ENCODE measurements at regions not wholly inside any gene's neighbourhood (a gene's known extent, or its start where the extent isn't known, plus 50 kb on each side); places are given as distances from the start of the nearest gene placed in this dataset.

DNA sequence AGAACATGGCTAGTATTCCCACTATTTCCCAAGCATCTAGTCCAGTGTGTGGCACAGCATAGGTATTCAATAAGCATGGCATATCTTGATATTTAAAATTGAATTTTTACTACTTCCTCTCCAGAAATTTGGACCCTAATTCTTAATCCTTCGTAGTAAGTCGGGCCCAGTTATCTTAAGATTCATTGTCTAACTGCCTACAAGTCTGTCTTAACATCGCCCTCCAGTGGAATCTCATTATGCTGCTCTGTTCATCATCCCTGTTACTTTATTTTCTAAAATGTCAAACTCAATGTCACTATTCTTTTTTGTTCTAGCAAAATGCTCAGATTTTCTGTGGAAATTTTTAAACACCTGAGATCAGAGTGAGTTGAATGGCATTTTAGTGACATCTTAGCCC is 606.2 kb downstream of the KLHL13 start:
- TF ChIP-seq, protein P1, sequence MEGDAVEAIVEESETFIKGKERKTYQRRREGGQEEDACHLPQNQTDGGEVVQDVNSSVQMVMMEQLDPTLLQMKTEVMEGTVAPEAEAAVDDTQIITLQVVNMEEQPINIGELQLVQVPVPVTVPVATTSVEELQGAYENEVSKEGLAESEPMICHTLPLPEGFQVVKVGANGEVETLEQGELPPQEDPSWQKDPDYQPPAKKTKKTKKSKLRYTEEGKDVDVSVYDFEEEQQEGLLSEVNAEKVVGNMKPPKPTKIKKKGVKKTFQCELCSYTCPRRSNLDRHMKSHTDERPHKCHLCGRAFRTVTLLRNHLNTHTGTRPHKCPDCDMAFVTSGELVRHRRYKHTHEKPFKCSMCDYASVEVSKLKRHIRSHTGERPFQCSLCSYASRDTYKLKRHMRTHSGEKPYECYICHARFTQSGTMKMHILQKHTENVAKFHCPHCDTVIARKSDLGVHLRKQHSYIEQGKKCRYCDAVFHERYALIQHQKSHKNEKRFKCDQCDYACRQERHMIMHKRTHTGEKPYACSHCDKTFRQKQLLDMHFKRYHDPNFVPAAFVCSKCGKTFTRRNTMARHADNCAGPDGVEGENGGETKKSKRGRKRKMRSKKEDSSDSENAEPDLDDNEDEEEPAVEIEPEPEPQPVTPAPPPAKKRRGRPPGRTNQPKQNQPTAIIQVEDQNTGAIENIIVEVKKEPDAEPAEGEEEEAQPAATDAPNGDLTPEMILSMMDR (IDR thresholded peaks at IDR 0.05; ENCODE audit: low read depth, low read length): peak; percentile 58
- DNase-seq: peak; percentile 8
- Histone ChIP-seq H3K27me3 (no peaks in the 10 kb centered on the region), H3K9me3 (no peaks in the 10 kb centered on the region), H3K36me3 (no peaks in the 10 kb centered on the region), H3K4me1 (no peaks in the 10 kb centered on the region), H3K4me3 (ENCODE audit: low read depth, low read length) (no peak overlapping the region)

DNA sequence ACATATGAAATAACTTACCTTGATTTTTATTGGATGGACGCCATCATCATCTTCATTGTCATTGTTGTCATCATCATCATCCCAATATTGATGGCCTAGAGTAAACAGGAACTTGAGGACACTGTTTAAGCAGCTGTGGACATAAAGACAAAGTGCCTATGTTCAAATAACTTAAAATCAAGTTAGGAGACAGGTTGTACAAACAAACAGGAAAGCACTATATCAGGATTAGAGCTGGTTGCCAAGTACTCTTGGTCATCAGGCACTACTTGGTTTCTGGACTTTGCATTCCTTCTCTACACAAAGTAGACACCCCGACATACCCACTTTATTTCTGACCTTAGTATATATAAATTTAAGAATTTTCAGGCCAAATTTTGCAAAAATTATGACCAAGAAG is 608.6 kb downstream of the KLHL13 start:
- Histone ChIP-seq H3K36me3 (no peaks in the 10 kb centered on the region), H3K27me3 (no peaks in the 10 kb centered on the region), H3K9me3 (no peaks in the 10 kb centered on the region), H3K4me3 (ENCODE audit: low read depth, low read length) (no peak overlapping the region), H3K4me1 (no peaks in the 10 kb centered on the region)
- DNase-seq: no peak
- TF ChIP-seq, protein P1 (IDR thresholded peaks at IDR 0.05; ENCODE audit: low read depth, low read length): no peak

DNA sequence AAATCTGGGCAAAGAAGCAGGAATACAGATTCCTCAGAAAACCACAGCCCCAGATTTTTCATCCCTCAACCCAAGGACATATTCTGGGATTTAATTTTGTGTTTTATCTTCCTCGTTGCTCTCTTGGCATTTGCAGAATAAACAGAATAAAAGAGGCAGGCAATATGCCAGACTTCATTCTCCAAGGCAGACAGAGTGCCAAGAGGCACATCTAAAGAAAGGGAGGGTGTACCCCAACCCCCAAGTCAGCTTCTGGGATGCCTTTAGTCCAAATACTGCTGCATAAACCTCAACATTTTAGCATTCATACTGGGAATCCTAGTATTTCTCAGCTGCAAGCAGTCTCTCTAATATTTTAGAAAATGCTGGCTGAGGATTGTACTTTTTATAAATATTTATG is 629.2 kb downstream of the KLHL13 start:
- TF ChIP-seq, protein P1 (IDR thresholded peaks at IDR 0.05; ENCODE audit: low read depth, low read length): no peak
- no peaks in the 10 kb centered on the region for H3K9me3 ChIP-seq
- DNase-seq: no peak
- no peaks in the 10 kb centered on the region for H3K27me3 ChIP-seq
- no peak overlapping the region for H3K4me3 ChIP-seq (ENCODE audit: low read depth, low read length)
- H3K36me3 ChIP-seq: no peaks in the 10 kb centered on the region
- H3K4me1 ChIP-seq: no peaks in the 10 kb centered on the region

DNA sequence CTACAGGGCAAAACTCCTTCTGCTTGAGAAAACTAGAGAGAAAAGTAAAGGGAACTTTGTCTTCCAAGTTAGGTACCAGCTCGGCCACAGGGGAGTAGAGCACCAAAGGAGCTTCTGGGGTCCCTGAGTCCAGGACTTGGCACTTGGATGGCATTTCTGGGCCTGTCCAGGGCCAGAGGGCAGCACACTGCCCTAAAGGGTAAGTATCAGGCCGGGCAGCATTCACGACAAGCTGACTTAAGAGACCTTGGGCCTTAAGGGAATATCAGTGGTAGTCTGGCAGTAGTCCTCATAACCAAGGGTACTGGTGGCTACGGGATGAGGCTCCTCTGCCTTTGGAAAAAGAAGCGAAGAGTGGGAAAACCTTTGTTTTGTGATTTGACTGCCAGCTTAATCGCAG is 632.7 kb downstream of the KLHL13 start:
- H3K4me3 ChIP-seq (ENCODE audit: low read depth, low read length): no peak overlapping the region
- TF ChIP-seq, protein P1 (IDR thresholded peaks at IDR 0.05; ENCODE audit: low read depth, low read length): no peak
- H3K27me3 ChIP-seq: no peaks in the 10 kb centered on the region
- no peaks in the 10 kb centered on the region for H3K9me3 ChIP-seq
- H3K4me1 ChIP-seq: no peaks in the 10 kb centered on the region
- no peaks in the 10 kb centered on the region for H3K36me3 ChIP-seq
- no peak for DNase-seq

DNA sequence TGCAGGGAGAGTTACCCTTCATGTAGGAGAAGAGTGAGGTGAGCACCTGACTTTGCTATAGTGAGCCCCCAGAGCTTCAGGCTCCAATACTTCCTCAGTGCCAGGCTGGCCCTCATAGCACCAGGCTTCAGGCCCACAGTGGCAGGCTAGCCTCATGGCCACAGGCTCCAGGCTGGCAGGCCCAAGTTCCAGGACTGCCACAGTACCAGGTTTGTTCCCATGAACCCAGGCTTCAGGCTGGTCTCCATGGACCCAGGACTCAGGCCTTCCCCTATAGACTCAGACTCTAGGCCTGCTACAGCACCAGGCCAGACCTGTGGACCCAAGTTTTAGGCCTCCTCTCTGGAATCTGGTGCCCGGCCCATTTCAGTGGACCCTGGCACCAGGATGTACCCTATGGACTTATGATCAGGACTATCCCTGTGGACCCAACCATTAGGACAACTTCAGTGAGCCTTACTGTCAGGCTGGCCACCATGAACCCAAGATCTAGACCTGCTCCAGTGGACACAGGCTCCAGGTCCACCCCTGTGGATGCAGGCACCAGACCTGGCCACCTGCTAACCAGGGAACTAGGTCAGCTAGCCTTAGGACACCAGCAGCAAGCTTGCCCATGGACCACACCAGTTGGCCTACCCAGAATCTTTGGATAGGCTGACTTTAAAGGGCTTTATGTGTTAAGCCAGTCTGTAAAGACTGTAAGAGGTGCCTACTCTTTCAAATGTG is 658.2 kb downstream of the KLHL13 start:
- TF ChIP-seq, protein P1 (IDR thresholded peaks at IDR 0.05; ENCODE audit: low read depth, low read length): no peak
- H3K27me3 ChIP-seq: no peaks in the 10 kb centered on the region
- no peak overlapping the region for H3K4me3 ChIP-seq (ENCODE audit: low read depth, low read length)
- no peaks in the 10 kb centered on the region for H3K4me1 ChIP-seq
- no peaks in the 10 kb centered on the region for H3K36me3 ChIP-seq
- DNase-seq: no peak
- no peaks in the 10 kb centered on the region for H3K9me3 ChIP-seq

DNA sequence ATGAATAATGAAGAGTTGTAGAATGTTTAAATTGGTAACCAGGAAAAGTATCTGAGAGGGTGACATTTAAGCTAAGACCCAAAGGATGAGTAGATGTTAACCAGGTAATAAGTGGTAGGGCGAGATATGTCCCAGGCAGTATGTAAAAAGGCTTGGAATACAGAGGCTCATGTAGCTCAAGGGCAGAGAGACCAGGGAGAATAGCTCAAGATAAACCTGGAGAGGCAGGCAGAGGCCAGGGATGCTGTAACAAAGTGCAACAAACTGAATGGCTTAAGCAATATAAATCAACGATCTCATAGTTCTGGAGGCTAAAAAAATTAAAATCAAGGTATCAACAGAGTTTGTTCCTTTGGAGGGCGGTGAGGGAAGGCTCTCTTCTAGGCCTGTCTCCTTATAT is 660.8 kb downstream of the KLHL13 start:
- no peak for DNase-seq
- H3K9me3 ChIP-seq: no peaks in the 10 kb centered on the region
- H3K4me3 ChIP-seq (ENCODE audit: low read depth, low read length): no peak overlapping the region
- no peaks in the 10 kb centered on the region for H3K36me3 ChIP-seq
- H3K4me1 ChIP-seq: no peaks in the 10 kb centered on the region
- TF ChIP-seq, protein P1 (IDR thresholded peaks at IDR 0.05; ENCODE audit: low read depth, low read length): no peak
- H3K27me3 ChIP-seq: no peaks in the 10 kb centered on the region

All from BE2C (cell line).